Esophagus squamous epithelium (tissue), 5 donors: ENCODE measurements at regions not wholly inside any gene's neighbourhood (a gene's known extent, or its start where the extent isn't known, plus 50 kb on each side); places are given as distances from the start of the nearest gene placed in this dataset.

Source experiments
- DNase-seq: peaks from one replicate; lab custom pipeline; 2025; lab: John Stamatoyannopoulos, UW
- H3K27ac ChIP-seq, 4 donors: fragments of 200-600 bp; sonication (generic); one replicate each; pipeline ENCODE4 v1.5.1; 2016 to 2019; ENCODE audit warnings: mild to moderate bottlenecking in 1 of 4
- H3K27me3 ChIP-seq, 4 donors: fragments of 200-600 bp; sonication (generic); 1 replicate in 3 of 4; 2 replicates in 1 of 4; pipeline versions ENCODE4 v1.5.1 to v1.6.0; 2017 to 2021; ENCODE audit warnings: antibody characterized with exemption in 1 of 4
- H3K36me3 ChIP-seq, 3 donors: fragments of 200-600 bp; sonication (generic); one replicate each; pipeline ENCODE4 v1.5.1; 2016 to 2019
- H3K4me1 ChIP-seq, 3 donors: fragments of 200-600 bp; sonication (generic); one replicate each; pipeline ENCODE4 v1.5.1; 2017 to 2019
- H3K4me3 ChIP-seq, 4 donors: fragments of 200-600 bp; sonication (generic); 1 replicate in 3 of 4; 2 replicates in 1 of 4; pipeline ENCODE4 v1.5.1; 2016 to 2019; ENCODE audit warnings: mild to moderate bottlenecking in 2 of 4, moderate library complexity in 1 of 4
- H3K9me3 ChIP-seq, 3 donors: fragments of 200-600 bp; sonication (generic); one replicate each; pipeline ENCODE4 v1.5.1; 2016 to 2019
- POLR2A ChIP-seq, 4 donors: fragments of 450-650 bp; IDR thresholded peaks; one replicate each; pipeline ENCODE4 v1.6.1; 2017; ENCODE audit warnings: antibody characterized with exemption in 4 of 4, mild to moderate bottlenecking in 4 of 4, moderate library complexity in 3 of 4
- WGBS, 2 donors: methylation state at CpG; one replicate each; pipeline ENCODE4 v1.1.5; 2018; 5-methylcytosine and 5-hydroxymethylcytosine counted together
- intact Hi-C: fragments of 100-400 bp; cut with DNase I; formaldehyde crosslinking; loops from one replicate; pipeline ENCODE4 v1.15.0; 2022
- TF ChIP-seq, protein P1 (sequence below), 6 experiments: fragments of 450-650 bp in 4 of 6; fragments of 200-600 bp in 2 of 6; sonication (generic) in 2 of 6; IDR thresholded peaks; one replicate each; pipeline ENCODE4 v1.5.1; 2016 to 2019; ENCODE audit warnings: antibody characterized with exemption in 6 of 6, mild to moderate bottlenecking in 4 of 6, moderate library complexity in 4 of 6
- donor health status: DM: yes; HTN: yes; CAD: no.

DNA sequence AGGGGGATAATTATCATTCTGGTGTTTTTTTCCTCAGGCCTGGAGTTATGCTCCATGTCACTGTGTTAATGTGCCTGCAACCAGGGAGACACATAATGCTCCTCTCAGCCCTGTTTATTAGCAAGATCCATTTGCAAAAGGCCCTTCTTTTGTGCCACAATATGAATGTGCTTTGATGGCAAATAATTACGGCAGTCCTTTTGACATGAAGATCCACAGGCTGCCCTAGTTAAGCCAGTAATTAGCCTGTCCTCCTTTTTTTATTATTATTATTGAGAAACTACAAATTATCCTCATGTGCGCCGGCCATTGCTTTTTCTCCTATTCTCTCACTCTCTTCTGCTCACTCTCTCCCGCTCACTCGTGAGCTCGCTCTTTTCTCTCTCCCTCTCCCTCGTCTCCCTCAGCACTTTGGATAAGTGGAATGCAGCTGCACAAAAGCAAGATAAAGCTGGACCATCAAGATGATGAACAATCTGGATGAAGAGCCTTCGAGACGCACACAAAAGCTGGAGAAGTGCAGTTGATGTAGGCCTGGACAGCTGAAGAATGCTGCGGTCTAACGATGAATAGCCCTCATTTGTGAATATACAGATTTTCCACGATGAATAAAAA is 762.3 kb downstream of the BCL11A start:
- Histone ChIP-seq H3K27ac (no peak overlapping the region), H3K4me1 (peaks cover 0 to 17% (median 5%) of the 10 kb centered on the region in 3 donors), H3K4me3 (no peak overlapping the region), H3K27me3 (no peaks in the 10 kb centered on the region), H3K9me3 (peaks cover 0 to 4% (median 0%) of the 10 kb centered on the region in 3 donors), H3K36me3 (no peaks in the 10 kb centered on the region)
- intact Hi-C loops: no loop called here
- no peak for TF ChIP-seq POLR2A (IDR thresholded peaks at IDR 0.05)
- TF ChIP-seq, protein P1, sequence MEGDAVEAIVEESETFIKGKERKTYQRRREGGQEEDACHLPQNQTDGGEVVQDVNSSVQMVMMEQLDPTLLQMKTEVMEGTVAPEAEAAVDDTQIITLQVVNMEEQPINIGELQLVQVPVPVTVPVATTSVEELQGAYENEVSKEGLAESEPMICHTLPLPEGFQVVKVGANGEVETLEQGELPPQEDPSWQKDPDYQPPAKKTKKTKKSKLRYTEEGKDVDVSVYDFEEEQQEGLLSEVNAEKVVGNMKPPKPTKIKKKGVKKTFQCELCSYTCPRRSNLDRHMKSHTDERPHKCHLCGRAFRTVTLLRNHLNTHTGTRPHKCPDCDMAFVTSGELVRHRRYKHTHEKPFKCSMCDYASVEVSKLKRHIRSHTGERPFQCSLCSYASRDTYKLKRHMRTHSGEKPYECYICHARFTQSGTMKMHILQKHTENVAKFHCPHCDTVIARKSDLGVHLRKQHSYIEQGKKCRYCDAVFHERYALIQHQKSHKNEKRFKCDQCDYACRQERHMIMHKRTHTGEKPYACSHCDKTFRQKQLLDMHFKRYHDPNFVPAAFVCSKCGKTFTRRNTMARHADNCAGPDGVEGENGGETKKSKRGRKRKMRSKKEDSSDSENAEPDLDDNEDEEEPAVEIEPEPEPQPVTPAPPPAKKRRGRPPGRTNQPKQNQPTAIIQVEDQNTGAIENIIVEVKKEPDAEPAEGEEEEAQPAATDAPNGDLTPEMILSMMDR (IDR thresholded peaks at IDR 0.05): no peak
- WGBS, 2 donors: 87 to 88% methylated on average over 11 to 12 of the region's 12 CpGs
- no peak for DNase-seq

GRCh38 chr2:59790186-59791003 is 763.1 kb downstream of the BCL11A start:
- intact Hi-C loops: no loop called here
- no peaks in the 10 kb centered on the region for H3K36me3 ChIP-seq
- WGBS, 2 donors: 74 to 77% methylated on average over 10 to 11 of the region's 11 CpGs
- H3K9me3 ChIP-seq: peaks cover 0 to 4% (median 0%) of the 10 kb centered on the region in 3 donors
- H3K27me3 ChIP-seq: no peaks in the 10 kb centered on the region
- H3K4me3 ChIP-seq: no peak overlapping the region
- peaks cover 0 to 18% (median 5%) of the 10 kb centered on the region in 3 donors for H3K4me1 ChIP-seq
- TF ChIP-seq, protein P1 (IDR thresholded peaks at IDR 0.05): no peak
- TF ChIP-seq POLR2A (IDR thresholded peaks at IDR 0.05): no peak
- H3K27ac ChIP-seq: no peak overlapping the region
- no peak for DNase-seq

DNA sequence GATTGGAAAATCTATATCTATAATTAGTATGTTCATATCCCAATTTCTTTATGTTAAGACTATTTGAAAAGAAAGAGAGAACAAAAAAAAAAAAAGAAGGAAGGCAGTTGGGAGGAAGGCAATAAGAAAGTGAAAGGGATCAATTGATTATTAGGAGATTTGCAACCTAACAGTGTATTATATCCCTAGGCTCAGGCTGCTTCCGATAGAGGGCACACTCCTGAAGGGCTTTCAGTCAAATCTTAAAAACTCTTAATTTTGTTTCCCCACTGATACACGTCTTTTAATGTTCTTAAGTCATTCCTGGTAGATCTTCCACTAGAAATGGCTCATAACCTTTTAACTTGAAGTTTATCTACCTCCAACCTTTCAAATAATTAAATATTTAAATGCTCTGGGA is 763.9 kb downstream of the BCL11A start:
- no peak overlapping the region for H3K27ac ChIP-seq
- H3K4me3 ChIP-seq: no peak overlapping the region
- intact Hi-C loops: no loop called here
- H3K4me1 ChIP-seq: peaks cover 0 to 18% (median 5%) of the 10 kb centered on the region in 3 donors
- TF ChIP-seq, protein P1 (IDR thresholded peaks at IDR 0.05): no peak
- TF ChIP-seq POLR2A (IDR thresholded peaks at IDR 0.05): no peak
- no peaks in the 10 kb centered on the region for H3K36me3 ChIP-seq
- no peak for DNase-seq
- H3K27me3 ChIP-seq: no peaks in the 10 kb centered on the region
- WGBS, 2 donors: 65 to 75% methylated on average over 2 of the region's 2 CpGs
- H3K9me3 ChIP-seq: peaks cover 0 to 4% (median 0%) of the 10 kb centered on the region in 3 donors

- Histone ChIP-seq H3K27ac (peak overlapping the region in 3 of 4 donors; percentile 22 to 78 (median 70)), H3K4me3 (no peak overlapping the region), H3K36me3 (no peaks in the 10 kb centered on the region), H3K4me1 (peaks cover 0 to 18% (median 5%) of the 10 kb centered on the region in 3 donors), H3K27me3 (no peaks in the 10 kb centered on the region), H3K9me3 (no peaks in the 10 kb centered on the region)
- TF ChIP-seq, protein P1 (IDR thresholded peaks at IDR 0.05): no peak
- TF ChIP-seq POLR2A (IDR thresholded peaks at IDR 0.05): no peak
- 37 to 43% methylated on average over 3 of the region's 3 CpGs for WGBS, 2 donors
- intact Hi-C loops: no loop called here
- DNase-seq: no peak
Measured at GRCh38 chr2:59787095-59787494, 766.4 kb downstream of the BCL11A start.

DNA sequence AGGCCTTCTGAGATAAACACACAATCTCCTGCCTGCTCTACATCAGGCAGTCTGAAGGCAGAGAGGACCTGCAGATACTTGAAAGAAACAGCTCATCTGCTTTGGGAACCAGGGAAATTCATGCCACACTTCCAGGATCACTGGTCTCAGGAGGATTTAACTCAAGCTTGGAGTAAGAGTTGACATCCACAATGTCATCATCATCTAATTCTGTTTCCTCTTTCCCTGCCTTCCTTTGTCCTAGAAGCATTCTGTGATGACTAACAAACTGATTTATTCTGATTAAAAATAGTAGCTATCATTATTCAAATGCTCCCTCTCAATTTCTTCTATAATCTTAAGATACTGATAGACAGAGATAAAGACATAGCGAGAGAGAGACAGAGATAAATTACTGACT is 766.8 kb downstream of the BCL11A start:
- DNase-seq: no peak
- H3K36me3 ChIP-seq: no peaks in the 10 kb centered on the region
- TF ChIP-seq, protein P1 (IDR thresholded peaks at IDR 0.05): no peak
- no peak for TF ChIP-seq POLR2A (IDR thresholded peaks at IDR 0.05)
- H3K27ac ChIP-seq: peak overlapping the region; percentile 18 to 78 (median 46)
- 25 to 50% methylated on average over 1 of the region's 1 CpG for WGBS, 2 donors
- H3K27me3 ChIP-seq: no peaks in the 10 kb centered on the region
- intact Hi-C loops: no loop called here
- H3K9me3 ChIP-seq: no peaks in the 10 kb centered on the region
- no peak overlapping the region for H3K4me3 ChIP-seq
- H3K4me1 ChIP-seq: peaks cover 0 to 18% (median 5%) of the 10 kb centered on the region in 3 donors
